Caco-2 (cell line): ENCODE measurements at regions not wholly inside any gene's neighbourhood (a gene's known extent, or its start where the extent isn't known, plus 50 kb on each side); places are given as distances from the start of the nearest gene placed in this dataset.

Experiments
- BruUV-seq: library from RNA; stranded (reverse); fragments of 400-500 nt; replicated peaks from 2 replicates; lab custom pipeline; 2021; lab: Mats Ljungman, UMichigan
- CTCF ChIA-PET: fragments of 300-600 bp; sonication (Branson Sonifier 250); formaldehyde crosslinking; loops from one replicate; lab custom pipeline; 2022; ENCODE audit warnings: antibody characterized with exemption; lab: Charles Lee
- POLR2A ChIA-PET: fragments of 300-600 bp; sonication (Branson Sonifier 250); formaldehyde crosslinking; loops from one replicate; lab custom pipeline; 2022; ENCODE audit warnings: antibody characterized with exemption; lab: Charles Lee
- DNase-seq, 2 experiments: peaks; one replicate each; pipeline versions ENCODE4 v3.0.0 to v3.0.0-alpha.2; 2020 to 2022
- H3K27me3 ChIP-seq: replicated peaks from 2 replicates; pipeline ENCODE4 v1.6.0; 2011; ENCODE audit warnings: low read length; ENCODE audit not compliant: control insufficient read depth, insufficient read depth
- H3K36me3 ChIP-seq: 2 replicates; pipeline ENCODE4 v1.5.1; 2011; ENCODE audit warnings: low read length; ENCODE audit not compliant: control insufficient read depth, insufficient read depth
- H3K4me1 ChIP-seq: fragments of 250-450 bp; sonication (Bioruptor Pico); 2 replicates; pipeline ENCODE4 v1.5.1; 2020; ENCODE audit warnings: mild to moderate bottlenecking
- H3K4me3 ChIP-seq: 2 replicates; pipeline ENCODE4 v1.5.1; 2011; ENCODE audit warnings: low read depth, mild to moderate bottlenecking, control low read depth, low read length
- H3K9me3 ChIP-seq: fragments of 250-450 bp; sonication (Bioruptor Pico); 2 replicates; pipeline ENCODE4 v1.5.1; 2020; ENCODE audit warnings: mild to moderate bottlenecking, moderate library complexity
- H3K27ac Mint-ChIP-seq: one replicate; pipeline ENCODE4 v1.8.0; 2022; ENCODE audit warnings: mixed read lengths; ENCODE audit not compliant: unreplicated experiment
- H3K27me3 Mint-ChIP-seq: one replicate; pipeline ENCODE4 v1.8.0; 2022; ENCODE audit warnings: mixed read lengths; ENCODE audit not compliant: insufficient read depth, unreplicated experiment
- H3K36me3 Mint-ChIP-seq: one replicate; pipeline ENCODE4 v1.8.0; 2022; ENCODE audit warnings: mild to moderate bottlenecking, mixed read lengths; ENCODE audit not compliant: insufficient read depth, unreplicated experiment
- H3K4me1 Mint-ChIP-seq: one replicate; pipeline ENCODE4 v1.8.0; 2022; ENCODE audit warnings: low read depth, mixed read lengths; ENCODE audit not compliant: unreplicated experiment
- H3K4me3 Mint-ChIP-seq: one replicate; pipeline ENCODE4 v1.8.0; 2022; ENCODE audit warnings: mild to moderate bottlenecking, moderate library complexity, mixed read lengths; ENCODE audit not compliant: unreplicated experiment
- H3K9me3 Mint-ChIP-seq: one replicate; pipeline ENCODE4 v1.8.0; 2022; ENCODE audit warnings: mixed read lengths; ENCODE audit not compliant: unreplicated experiment
- CTCF ChIP-seq, 2 experiments: fragments of 200-600 bp in 1 of 2; IDR thresholded peaks; 1 replicate in 1 of 2; 2 replicates in 1 of 2; pipeline versions ENCODE4 v1.5.1 to v1.8.0; 2011 to 2022; ENCODE audit warnings: antibody characterized with exemption in 1 of 2, control low read depth in 1 of 2, inconsistent platforms in 1 of 2, low read depth in 1 of 2, low read length in 1 of 2, mild to moderate bottlenecking in 1 of 2, moderate library complexity in 1 of 2; ENCODE audit not compliant: insufficient read depth in 1 of 2, severe bottlenecking in 1 of 2, unreplicated experiment in 1 of 2
- intact Hi-C: fragments of 100-400 bp; cut with micrococcal nuclease; formaldehyde crosslinking; loops from one replicate; pipeline ENCODE4 v1.10.0; 2022; ENCODE audit not compliant: unreplicated experiment

GRCh38 chr17:59502800-59503199, 62.6 kb upstream of the DHX40 start:
- H3K27ac Mint-ChIP-seq, result no peak overlapping the region

GRCh38 chr17:59503500-59503899, 61.9 kb upstream of the DHX40 start:
- ChIA-PET CTCF (no interaction called here), POLR2A (interaction anchor here (0.7 kb wide), 1 partner anchor 60 kb away, joined by 5 read pairs; no protein-coding TSS in a partner anchor)
- H3K9me3 Mint-ChIP-seq, result no peaks in the 10 kb centered on the region
- peaks cover 13% of the 10 kb centered on the region for H3K4me1 ChIP-seq
- no peak overlapping the region for H3K27ac Mint-ChIP-seq
- no peaks in the 10 kb centered on the region; the same call in 1 of the 2 replicates for H3K27me3 ChIP-seq
- no TSS peak for BruUV-seq
- peaks cover 14% of the 10 kb centered on the region for H3K4me1 Mint-ChIP-seq
- H3K9me3 ChIP-seq, result peaks cover 3% of the 10 kb centered on the region; the same call in 1 of the 2 replicates
- intact Hi-C loops, result no loop called here
- DNase-seq, result no peak
- no peaks in the 10 kb centered on the region for H3K36me3 Mint-ChIP-seq
- H3K36me3 ChIP-seq, result no peaks in the 10 kb centered on the region
- no peak for TF ChIP-seq CTCF (IDR thresholded peaks at IDR 0.05; ENCODE audit: insufficient read depth in 1 of 2, low read depth in 1 of 2, low read length in 1 of 2, severe bottlenecking in 1 of 2, unreplicated experiment in 1 of 2)
- no peaks in the 10 kb centered on the region for H3K27me3 Mint-ChIP-seq
- H3K4me3 ChIP-seq, result no peak overlapping the region
- no peak overlapping the region for H3K4me3 Mint-ChIP-seq

More at GRCh38 chr17:59502800-59503199, 62.6 kb upstream of the DHX40 start:
- Histone ChIP-seq H3K27me3 (no peaks in the 10 kb centered on the region; the same call in 1 of the 2 replicates), H3K9me3 (peaks cover 3% of the 10 kb centered on the region; the same call in 1 of the 2 replicates), H3K4me3 (no peak overlapping the region), H3K36me3 (no peaks in the 10 kb centered on the region), H3K4me1 (peaks cover 13% of the 10 kb centered on the region)
- TF ChIP-seq CTCF (IDR thresholded peaks at IDR 0.05; ENCODE audit: insufficient read depth in 1 of 2, low read depth in 1 of 2, low read length in 1 of 2, severe bottlenecking in 1 of 2, unreplicated experiment in 1 of 2), result no peak
- Mint-ChIP-seq H3K4me3 (no peak overlapping the region), H3K36me3 (no peaks in the 10 kb centered on the region), H3K9me3 (no peaks in the 10 kb centered on the region), H3K4me1 (peaks cover 14% of the 10 kb centered on the region), H3K27me3 (no peaks in the 10 kb centered on the region)
- DNase-seq, result no peak
- ChIA-PET CTCF (interaction anchor here (0.6 kb wide), 1 partner anchor 569 kb away, joined by 4 read pairs; no protein-coding TSS in a partner anchor), POLR2A (interaction anchor here (0.7 kb wide), 1 partner anchor 60 kb away, joined by 5 read pairs; no protein-coding TSS in a partner anchor)
- intact Hi-C loops, result no loop called here
- no TSS peak for BruUV-seq

DNA sequence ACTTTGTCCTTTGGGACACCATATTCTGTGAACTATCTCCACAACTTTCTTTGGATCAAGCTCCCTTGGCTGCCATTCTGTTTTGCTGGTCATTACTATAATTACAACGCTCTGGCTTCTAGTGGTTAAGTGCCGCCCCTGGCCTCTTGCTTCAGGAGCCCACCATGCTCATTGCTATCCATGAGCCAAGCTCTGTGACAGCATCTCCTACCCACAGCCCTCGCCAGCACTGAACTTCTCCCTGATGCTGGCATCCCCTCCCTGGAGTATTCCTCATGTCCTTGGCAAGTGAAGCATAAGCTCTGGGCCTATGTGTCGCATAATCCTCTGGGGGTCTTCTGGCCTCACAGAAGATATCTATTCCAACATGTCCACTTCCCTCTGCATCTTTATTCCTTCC, 60.6 kb upstream of the DHX40 start:
- Histone ChIP-seq H3K27me3 (no peaks in the 10 kb centered on the region; the same call in 1 of the 2 replicates), H3K36me3 (no peaks in the 10 kb centered on the region), H3K9me3 (peaks cover 3% of the 10 kb centered on the region; the same call in 1 of the 2 replicates), H3K4me1 (peaks cover 13% of the 10 kb centered on the region), H3K4me3 (no peak overlapping the region)
- ChIA-PET CTCF (interaction anchor here (0.6 to 1.1 kb wide), 2 partner anchors 16 to 23 kb away, joined by 3 read pairs; no protein-coding TSS in a partner anchor), POLR2A (interaction anchor here (1.2 kb wide), 1 partner anchor 115 kb away, joined by 4 read pairs; the partner anchor contains the start of gene CLTC)
- BruUV-seq, result no TSS peak
- peaks cover 14% of the 10 kb centered on the region for H3K4me1 Mint-ChIP-seq
- H3K27ac Mint-ChIP-seq, result peak overlapping the region; percentile 27
- intact Hi-C loops, result no loop called here
- no peak for TF ChIP-seq CTCF (IDR thresholded peaks at IDR 0.05; ENCODE audit: insufficient read depth in 1 of 2, low read depth in 1 of 2, low read length in 1 of 2, severe bottlenecking in 1 of 2, unreplicated experiment in 1 of 2)
- DNase-seq, result no peak
- H3K36me3 Mint-ChIP-seq, result no peaks in the 10 kb centered on the region
- no peak overlapping the region for H3K4me3 Mint-ChIP-seq
- H3K9me3 Mint-ChIP-seq, result no peaks in the 10 kb centered on the region
- no peaks in the 10 kb centered on the region for H3K27me3 Mint-ChIP-seq
